ENCODE measurements at regions not wholly inside any gene's neighbourhood (a gene's known extent, or its start where the extent isn't known, plus 50 kb on each side); places are given as distances from the start of the nearest gene placed in this dataset.

- H3K9me3 Mint-ChIP-seq, result peaks cover 44% of the 10 kb centered on the region
- no peaks in the 10 kb centered on the region for H3K27me3 Mint-ChIP-seq (ENCODE audit: low read depth)
- DNase-seq (ENCODE audit: low spot score in 2 of 2, unreplicated experiment in 2 of 2), result no peak
- TF ChIP-seq, protein P1, sequence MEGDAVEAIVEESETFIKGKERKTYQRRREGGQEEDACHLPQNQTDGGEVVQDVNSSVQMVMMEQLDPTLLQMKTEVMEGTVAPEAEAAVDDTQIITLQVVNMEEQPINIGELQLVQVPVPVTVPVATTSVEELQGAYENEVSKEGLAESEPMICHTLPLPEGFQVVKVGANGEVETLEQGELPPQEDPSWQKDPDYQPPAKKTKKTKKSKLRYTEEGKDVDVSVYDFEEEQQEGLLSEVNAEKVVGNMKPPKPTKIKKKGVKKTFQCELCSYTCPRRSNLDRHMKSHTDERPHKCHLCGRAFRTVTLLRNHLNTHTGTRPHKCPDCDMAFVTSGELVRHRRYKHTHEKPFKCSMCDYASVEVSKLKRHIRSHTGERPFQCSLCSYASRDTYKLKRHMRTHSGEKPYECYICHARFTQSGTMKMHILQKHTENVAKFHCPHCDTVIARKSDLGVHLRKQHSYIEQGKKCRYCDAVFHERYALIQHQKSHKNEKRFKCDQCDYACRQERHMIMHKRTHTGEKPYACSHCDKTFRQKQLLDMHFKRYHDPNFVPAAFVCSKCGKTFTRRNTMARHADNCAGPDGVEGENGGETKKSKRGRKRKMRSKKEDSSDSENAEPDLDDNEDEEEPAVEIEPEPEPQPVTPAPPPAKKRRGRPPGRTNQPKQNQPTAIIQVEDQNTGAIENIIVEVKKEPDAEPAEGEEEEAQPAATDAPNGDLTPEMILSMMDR (IDR thresholded peaks at IDR 0.05; ENCODE audit: unreplicated experiment), result no peak
- H3K27ac Mint-ChIP-seq, result no peak overlapping the region
- H3K4me3 Mint-ChIP-seq, result no peak overlapping the region
- peaks cover 10% of the 10 kb centered on the region for H3K36me3 Mint-ChIP-seq
- peaks cover 12% of the 10 kb centered on the region for H3K4me1 Mint-ChIP-seq
Measured at GRCh38 chr21:27062443-27062842, 95.6 kb upstream of the ADAMTS5 start.

DNA sequence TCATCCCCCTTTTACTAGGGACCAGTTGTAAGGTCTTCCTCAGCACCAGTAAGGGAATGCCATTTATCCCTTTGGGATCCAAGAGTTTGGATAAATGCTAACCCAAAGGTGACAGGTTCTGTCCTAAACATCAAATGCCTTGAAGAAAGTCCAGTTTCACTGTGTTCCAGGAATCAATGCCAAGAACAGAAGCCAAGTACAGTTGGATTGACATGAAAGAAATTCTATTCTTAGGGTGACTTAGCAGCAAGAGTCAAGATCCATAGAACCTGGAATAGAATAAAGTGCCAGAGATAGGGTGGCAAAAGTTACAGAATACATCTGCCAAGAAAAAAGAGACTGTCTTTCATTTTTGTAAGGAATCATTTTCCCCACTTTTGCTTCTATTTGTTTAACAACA is 94.9 kb upstream of the ADAMTS5 start:
- no peaks in the 10 kb centered on the region for H3K27me3 Mint-ChIP-seq (ENCODE audit: low read depth)
- TF ChIP-seq, protein P1 (IDR thresholded peaks at IDR 0.05; ENCODE audit: unreplicated experiment), result no peak
- H3K4me1 Mint-ChIP-seq, result peaks cover 12% of the 10 kb centered on the region
- no peak overlapping the region for H3K4me3 Mint-ChIP-seq
- H3K9me3 Mint-ChIP-seq, result peaks cover 45% of the 10 kb centered on the region
- no peak overlapping the region for H3K27ac Mint-ChIP-seq
- peaks cover 10% of the 10 kb centered on the region for H3K36me3 Mint-ChIP-seq
- no peak for DNase-seq (ENCODE audit: low spot score in 2 of 2, unreplicated experiment in 2 of 2)

DNA sequence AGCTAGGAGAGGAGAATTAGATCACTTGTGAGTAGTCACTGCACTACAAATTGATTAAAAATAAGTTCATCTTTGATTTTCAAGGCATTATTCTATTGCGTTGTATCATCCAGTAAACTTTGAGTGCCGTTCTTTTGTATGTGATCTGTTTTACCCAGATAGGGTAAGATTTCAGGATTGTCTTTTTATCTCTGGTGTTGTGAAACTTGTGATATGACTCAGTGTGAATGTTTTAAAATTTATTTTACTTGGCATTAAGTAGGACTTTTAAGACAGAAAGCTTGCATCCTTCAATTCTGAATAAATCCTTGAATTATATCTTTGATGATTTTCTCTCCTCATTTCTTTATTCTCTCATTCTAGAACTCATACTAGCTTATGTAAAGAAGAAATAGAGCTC is 93.3 kb upstream of the ADAMTS5 start:
- TF ChIP-seq, protein P1 (IDR thresholded peaks at IDR 0.05; ENCODE audit: unreplicated experiment), result no peak
- H3K27ac Mint-ChIP-seq, result no peak overlapping the region
- H3K36me3 Mint-ChIP-seq, result peaks cover 10% of the 10 kb centered on the region
- H3K9me3 Mint-ChIP-seq, result peaks cover 36% of the 10 kb centered on the region
- no peak for DNase-seq (ENCODE audit: low spot score in 2 of 2, unreplicated experiment in 2 of 2)
- H3K27me3 Mint-ChIP-seq (ENCODE audit: low read depth), result no peaks in the 10 kb centered on the region
- H3K4me3 Mint-ChIP-seq, result no peak overlapping the region
- H3K4me1 Mint-ChIP-seq, result peaks cover 12% of the 10 kb centered on the region

DNA sequence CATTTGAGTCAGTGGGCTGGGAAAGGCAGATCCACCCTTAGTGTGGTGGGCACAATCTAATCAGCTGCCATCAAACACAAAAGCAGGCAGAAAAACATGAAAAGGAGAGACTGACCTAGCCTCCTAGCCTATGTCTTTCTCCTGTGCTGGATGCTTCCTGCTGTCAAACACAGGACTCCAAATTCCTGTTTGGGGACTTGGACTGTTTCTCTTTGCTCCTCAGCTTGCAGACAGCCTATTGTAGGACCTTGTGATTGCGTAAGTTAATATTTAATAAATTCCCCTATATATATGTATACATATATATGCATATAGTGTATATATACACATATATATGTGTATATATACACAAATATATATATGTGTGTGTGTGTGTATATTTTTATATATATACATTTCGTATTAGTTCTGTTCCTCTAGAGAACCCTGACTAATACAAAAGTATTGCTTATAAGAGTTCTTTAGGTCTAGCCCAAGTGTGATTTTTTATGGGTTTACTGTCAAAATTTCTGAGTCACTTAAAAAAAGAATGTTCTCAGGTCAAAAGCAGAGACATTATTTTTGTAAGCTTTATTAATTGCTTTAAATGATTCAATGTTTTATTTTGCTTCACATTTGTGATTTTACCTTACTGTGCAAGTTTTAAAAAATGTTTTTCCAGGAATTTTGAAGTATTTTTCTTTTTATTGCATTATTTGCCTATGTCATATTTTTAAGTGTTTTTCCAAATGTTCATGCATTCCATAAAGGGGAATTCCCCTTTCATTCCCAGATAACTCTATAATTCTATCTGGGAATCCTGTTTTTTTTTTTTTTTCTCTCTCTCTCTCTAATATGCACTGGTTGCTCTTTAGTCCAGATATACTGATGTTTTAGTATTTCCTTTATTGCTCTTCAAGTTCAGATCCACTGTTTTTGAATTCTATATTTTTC is 92.1 kb upstream of the ADAMTS5 start:
- peaks cover 34% of the 10 kb centered on the region for H3K9me3 Mint-ChIP-seq
- no peak overlapping the region for H3K4me3 Mint-ChIP-seq
- H3K36me3 Mint-ChIP-seq, result peaks cover 6% of the 10 kb centered on the region
- DNase-seq (ENCODE audit: low spot score in 2 of 2, unreplicated experiment in 2 of 2), result no peak
- H3K27me3 Mint-ChIP-seq (ENCODE audit: low read depth), result no peaks in the 10 kb centered on the region
- TF ChIP-seq, protein P1 (IDR thresholded peaks at IDR 0.05; ENCODE audit: unreplicated experiment), result no peak
- no peak overlapping the region for H3K27ac Mint-ChIP-seq
- peaks cover 12% of the 10 kb centered on the region for H3K4me1 Mint-ChIP-seq

DNA sequence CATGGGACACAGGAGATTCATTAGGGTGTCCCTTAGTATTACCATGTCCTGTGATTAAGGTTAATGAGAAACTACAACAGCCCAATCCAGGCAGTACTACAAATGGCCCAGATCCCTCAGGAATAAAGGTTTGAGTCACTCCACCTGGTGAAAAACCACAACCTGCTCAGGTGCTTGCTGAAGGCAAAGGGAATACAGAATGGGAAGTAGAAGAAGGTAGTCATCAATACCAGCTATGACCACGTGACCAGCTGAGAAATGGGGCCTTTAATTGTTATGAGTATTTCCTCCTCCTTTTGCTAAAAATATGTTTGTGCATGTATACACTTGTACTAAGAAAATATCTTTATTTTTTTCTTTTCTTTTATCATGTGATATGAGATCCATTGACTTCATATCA is 91.1 kb upstream of the ADAMTS5 start:
- Mint-ChIP-seq H3K4me3 (no peak overlapping the region), H3K4me1 (peaks cover 12% of the 10 kb centered on the region), H3K27ac (no peak overlapping the region), H3K27me3 (ENCODE audit: low read depth) (no peaks in the 10 kb centered on the region), H3K9me3 (peaks cover 33% of the 10 kb centered on the region), H3K36me3 (peaks cover 4% of the 10 kb centered on the region)
- TF ChIP-seq, protein P1 (IDR thresholded peaks at IDR 0.05; ENCODE audit: unreplicated experiment), result no peak
- no peak for DNase-seq (ENCODE audit: low spot score in 2 of 2, unreplicated experiment in 2 of 2)

All from mesothelial cell of epicardium (in vitro differentiated cells).